HEK293T (cell line): ENCODE measurements at regions not wholly inside any gene's neighbourhood (a gene's known extent, or its start where the extent isn't known, plus 50 kb on each side); places are given as distances from the start of the nearest gene placed in this dataset.

Source experiments
- CTCF ChIA-PET: fragments of 350-600 bp; formaldehyde crosslinking; extraction: SDS; loops from one replicate; lab custom pipeline; 2021; ENCODE audit warnings: antibody characterized with exemption, inconsistent platforms; lab: Yijun Ruan, JAX
- POLR2A ChIA-PET: fragments of 350-600 bp; formaldehyde crosslinking; extraction: SDS; loops from one replicate; lab custom pipeline; 2020; ENCODE audit warnings: antibody characterized with exemption, inconsistent platforms; lab: Yijun Ruan, JAX
- DNase-seq: peaks from one replicate; pipeline ENCODE4 v3.0.0; 2012; ENCODE audit warnings: mixed read lengths; ENCODE audit errors: extremely low spot score
- ARNT ChIP-seq: fragments of 450-650 bp; IDR thresholded peaks from 2 replicates; pipeline ENCODE4 v1.6.1; 2017; ENCODE audit warnings: mild to moderate bottlenecking
- BHLHE40 ChIP-seq: fragments of 450-650 bp; IDR thresholded peaks from 2 replicates; pipeline ENCODE4 v1.6.1; 2016; ENCODE audit warnings: mild to moderate bottlenecking, moderate library complexity, borderline replicate concordance
- CTBP1 ChIP-seq: fragments of 450-650 bp; IDR thresholded peaks from 2 replicates; pipeline ENCODE4 v1.6.1; 2016; ENCODE audit warnings: borderline replicate concordance
- ELF4 ChIP-seq: fragments of 450-650 bp; IDR thresholded peaks from 2 replicates; pipeline ENCODE4 v1.6.1; 2017; ENCODE audit warnings: antibody characterized with exemption
- FOXA1 ChIP-seq: fragments of 450-650 bp; IDR thresholded peaks from 2 replicates; pipeline ENCODE4 v1.6.1; 2016; ENCODE audit warnings: mild to moderate bottlenecking
- FOXK2 ChIP-seq: fragments of 450-650 bp; IDR thresholded peaks from 2 replicates; pipeline ENCODE4 v1.6.1; 2016; ENCODE audit warnings: mild to moderate bottlenecking
- FOXM1 ChIP-seq: fragments of 450-650 bp; IDR thresholded peaks from 2 replicates; pipeline ENCODE4 v1.6.1; 2017; ENCODE audit warnings: mild to moderate bottlenecking, borderline replicate concordance
- HDGF ChIP-seq: fragments of 450-650 bp; IDR thresholded peaks from 2 replicates; pipeline ENCODE4 v1.6.1; 2017; ENCODE audit warnings: antibody characterized with exemption, borderline replicate concordance
- L3MBTL2 ChIP-seq: fragments of 450-650 bp; conservative IDR thresholded peaks from 2 replicates; pipeline ENCODE4 v1.6.1; 2016; ENCODE audit warnings: mild to moderate bottlenecking
- LEF1 ChIP-seq: fragments of 450-650 bp; IDR thresholded peaks from 2 replicates; pipeline ENCODE4 v1.6.1; 2017; ENCODE audit warnings: mild to moderate bottlenecking, borderline replicate concordance
- NFRKB ChIP-seq: fragments of 450-650 bp; IDR thresholded peaks from 2 replicates; pipeline ENCODE4 v1.6.1; 2016; ENCODE audit warnings: mild to moderate bottlenecking, moderate library complexity
- SP1 ChIP-seq: fragments of 450-650 bp; IDR thresholded peaks from 2 replicates; pipeline ENCODE4 v1.6.1; 2017
- SUZ12 ChIP-seq: fragments of 450-650 bp; IDR thresholded peaks from 2 replicates; pipeline ENCODE4 v1.6.1; 2016; ENCODE audit warnings: mild to moderate bottlenecking
- TARDBP ChIP-seq: fragments of 450-650 bp; IDR thresholded peaks from 2 replicates; pipeline ENCODE4 v1.6.1; 2016
- ZNF384 ChIP-seq: fragments of 450-650 bp; IDR thresholded peaks from 2 replicates; pipeline ENCODE4 v1.6.1; 2016
- TF ChIP-seq, protein P1 (sequence below): fragments of 450-650 bp; IDR thresholded peaks from 2 replicates; pipeline ENCODE4 v1.6.1; 2016

DNA sequence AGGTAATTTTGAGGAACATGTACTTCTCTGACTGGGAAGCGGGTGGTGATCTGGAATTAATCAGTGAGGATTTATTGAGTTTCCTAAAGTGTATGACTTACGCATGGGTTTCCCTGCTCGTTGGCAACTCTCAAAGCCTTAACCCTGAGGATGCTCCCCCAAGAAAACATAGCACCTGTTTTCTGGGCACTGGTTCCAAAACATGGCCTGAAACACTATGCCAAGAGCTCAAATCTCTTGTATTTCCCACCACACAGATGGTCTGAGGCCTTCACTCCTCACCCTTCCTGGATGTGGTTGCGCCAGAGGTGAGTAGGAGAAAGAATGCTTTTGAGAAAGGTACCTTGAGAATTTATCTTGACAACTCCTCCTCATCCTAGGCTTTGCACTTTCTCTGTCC, 250.4 kb downstream of the FZD1 start:
- DNase-seq: no peak
- CTCF ChIA-PET: no interaction called here
- no peak for TF ChIP-seq FOXM1
- TF ChIP-seq SUZ12: no peak
- no peak for TF ChIP-seq ELF4
- TF ChIP-seq LEF1: no peak
- TF ChIP-seq SP1: no peak
- no peak for TF ChIP-seq L3MBTL2
- no peak for TF ChIP-seq CTBP1
- no peak for TF ChIP-seq TARDBP
- no peak for TF ChIP-seq ZNF384
- POLR2A ChIA-PET: no interaction called here

DNA sequence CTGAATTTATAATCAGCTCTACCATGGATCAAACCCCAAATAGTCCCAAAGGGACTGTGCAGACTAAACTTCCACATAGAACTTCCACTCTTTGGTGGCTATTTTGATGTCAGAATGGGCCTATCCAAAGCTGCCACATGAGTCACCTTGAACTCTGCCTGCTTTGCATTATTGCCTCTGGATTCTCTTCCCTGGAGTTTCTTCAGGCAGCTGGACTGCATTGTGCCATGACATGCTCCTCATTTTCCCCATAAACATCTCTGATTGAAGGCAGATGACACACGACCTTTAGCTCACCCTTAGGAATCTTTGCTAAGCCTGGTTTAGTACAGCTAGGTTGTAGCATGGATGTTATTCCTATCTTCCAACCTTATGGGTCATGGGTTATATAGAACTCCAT, 251.7 kb downstream of the FZD1 start:
- ChIA-PET POLR2A (no interaction called here), CTCF (no interaction called here)
- DNase-seq: no peak
- TF ChIP-seq FOXA1 (no peak), LEF1 (no peak), BHLHE40 (no peak), NFRKB (no peak), ELF4 (no peak), L3MBTL2 (no peak), TARDBP (no peak), ARNT (no peak), SP1 (no peak)
- TF ChIP-seq, protein P1, sequence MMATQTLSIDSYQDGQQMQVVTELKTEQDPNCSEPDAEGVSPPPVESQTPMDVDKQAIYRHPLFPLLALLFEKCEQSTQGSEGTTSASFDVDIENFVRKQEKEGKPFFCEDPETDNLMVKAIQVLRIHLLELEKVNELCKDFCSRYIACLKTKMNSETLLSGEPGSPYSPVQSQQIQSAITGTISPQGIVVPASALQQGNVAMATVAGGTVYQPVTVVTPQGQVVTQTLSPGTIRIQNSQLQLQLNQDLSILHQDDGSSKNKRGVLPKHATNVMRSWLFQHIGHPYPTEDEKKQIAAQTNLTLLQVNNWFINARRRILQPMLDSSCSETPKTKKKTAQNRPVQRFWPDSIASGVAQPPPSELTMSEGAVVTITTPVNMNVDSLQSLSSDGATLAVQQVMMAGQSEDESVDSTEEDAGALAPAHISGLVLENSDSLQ: no peak

DNA sequence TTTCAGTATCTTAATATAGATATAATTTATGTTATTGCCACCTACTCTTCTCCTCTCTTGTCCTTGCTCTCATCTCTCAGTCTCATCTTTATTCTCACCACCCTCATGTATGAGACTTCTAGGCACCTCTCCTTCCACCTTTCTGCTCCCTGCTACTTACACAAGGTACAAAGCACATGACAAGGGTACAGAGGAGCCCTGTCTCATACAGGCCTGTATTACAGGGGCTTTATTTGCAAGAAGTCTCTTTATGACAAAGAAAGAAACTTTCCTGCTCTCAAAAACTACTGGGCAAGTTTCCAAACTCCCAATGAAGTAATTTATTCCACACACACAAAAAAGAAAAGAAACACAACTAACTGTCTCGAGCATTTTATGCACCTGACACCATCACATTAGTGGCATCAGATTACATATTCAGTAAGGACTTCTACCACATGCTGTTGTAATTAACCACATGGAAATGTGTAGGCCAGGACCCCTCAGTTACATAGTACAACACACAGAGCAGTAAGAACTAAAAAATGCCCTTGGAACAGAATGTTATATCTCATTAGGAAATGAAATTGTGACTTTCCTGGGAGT, 253.1 kb downstream of the FZD1 start:
- TF ChIP-seq TARDBP: no peak
- TF ChIP-seq FOXA1: no peak
- ChIA-PET CTCF (no interaction called here), POLR2A (no interaction called here)
- DNase-seq: no peak

DNA sequence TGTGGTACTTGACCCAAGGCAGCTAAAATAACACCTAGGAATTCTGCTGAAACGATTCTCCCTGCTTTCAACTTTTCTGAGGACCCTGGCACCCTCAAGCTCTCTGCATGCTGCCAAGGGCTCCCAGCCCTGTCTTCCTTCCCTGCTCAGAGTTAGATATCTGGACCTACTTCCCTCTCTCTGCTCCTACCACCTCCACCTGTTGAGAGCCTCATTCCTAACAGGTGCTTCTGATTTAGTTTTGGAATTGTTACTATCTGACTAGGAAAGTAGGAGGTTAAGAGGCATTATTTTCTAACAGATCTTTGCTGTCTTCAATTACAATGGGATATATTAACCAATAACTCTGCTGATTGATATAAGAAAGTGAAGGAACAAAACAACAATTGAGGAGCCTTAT, 253.8 kb downstream of the FZD1 start:
- ChIA-PET CTCF (no interaction called here), POLR2A (no interaction called here)
- TF ChIP-seq CTBP1 (no peak), ELF4 (no peak), L3MBTL2 (no peak), FOXA1 (no peak), NFRKB (no peak), SP1 (no peak), HDGF (no peak), FOXM1 (no peak), BHLHE40 (no peak), ARNT (no peak), LEF1 (no peak), FOXK2 (no peak), ZNF384 (no peak), TARDBP (no peak)
- TF ChIP-seq, protein P1: no peak
- DNase-seq: no peak

DNA sequence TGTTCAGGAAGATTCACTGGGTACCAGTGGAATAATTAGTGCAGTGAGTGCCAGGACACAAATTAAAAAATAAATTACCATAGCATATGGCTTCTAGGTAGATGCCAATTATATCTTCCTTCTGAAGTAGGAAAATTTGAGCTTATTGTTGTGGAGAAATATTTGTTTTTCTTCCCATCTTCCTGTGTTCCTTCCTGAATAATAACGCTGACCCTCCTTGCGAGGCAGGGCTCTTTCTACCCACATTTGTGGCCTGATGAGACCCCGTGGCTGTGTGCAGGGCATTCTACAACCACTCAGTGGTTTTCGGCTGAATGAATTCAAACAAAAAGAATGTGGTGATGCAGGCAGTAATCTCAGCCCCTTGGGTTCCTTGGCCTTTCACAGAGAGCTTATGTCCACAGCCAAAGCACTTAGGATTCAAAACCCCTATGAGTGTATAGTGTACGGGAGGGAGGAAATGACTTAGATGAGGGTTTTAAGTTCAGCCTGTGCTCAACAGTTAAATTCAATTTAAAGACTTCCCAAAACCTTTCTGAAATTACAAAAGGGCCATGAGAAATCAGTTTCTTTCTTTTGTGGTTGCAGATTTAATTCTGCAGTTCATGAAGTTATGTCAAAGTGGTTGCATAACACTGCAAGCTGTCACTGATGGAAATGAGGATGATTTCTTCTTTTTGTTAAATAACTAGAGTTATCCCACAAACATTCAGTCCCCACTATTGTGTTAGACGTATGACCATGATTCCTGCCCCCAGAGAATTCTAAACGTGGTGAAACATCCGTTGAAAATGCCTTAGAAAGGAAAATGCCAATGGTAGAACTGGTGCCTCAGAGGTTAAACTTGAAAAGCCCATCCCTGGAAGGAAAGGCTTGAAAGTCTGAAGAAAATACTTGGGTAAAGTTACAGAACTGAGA, 255.3 kb downstream of the FZD1 start:
- TF ChIP-seq TARDBP: no peak
- no peak for TF ChIP-seq FOXK2
- TF ChIP-seq ARNT: no peak
- TF ChIP-seq BHLHE40: no peak
- no peak for TF ChIP-seq ELF4
- no peak for TF ChIP-seq L3MBTL2
- TF ChIP-seq ZNF384: no peak
- no peak for TF ChIP-seq FOXM1
- TF ChIP-seq NFRKB: no peak
- no peak for TF ChIP-seq HDGF
- TF ChIP-seq FOXA1: no peak
- TF ChIP-seq SP1: no peak
- TF ChIP-seq, protein P1: no peak
- TF ChIP-seq LEF1: no peak
- TF ChIP-seq SUZ12: no peak
- no peak for TF ChIP-seq CTBP1
- ChIA-PET CTCF (no interaction called here), POLR2A (no interaction called here)
- DNase-seq: no peak

DNA sequence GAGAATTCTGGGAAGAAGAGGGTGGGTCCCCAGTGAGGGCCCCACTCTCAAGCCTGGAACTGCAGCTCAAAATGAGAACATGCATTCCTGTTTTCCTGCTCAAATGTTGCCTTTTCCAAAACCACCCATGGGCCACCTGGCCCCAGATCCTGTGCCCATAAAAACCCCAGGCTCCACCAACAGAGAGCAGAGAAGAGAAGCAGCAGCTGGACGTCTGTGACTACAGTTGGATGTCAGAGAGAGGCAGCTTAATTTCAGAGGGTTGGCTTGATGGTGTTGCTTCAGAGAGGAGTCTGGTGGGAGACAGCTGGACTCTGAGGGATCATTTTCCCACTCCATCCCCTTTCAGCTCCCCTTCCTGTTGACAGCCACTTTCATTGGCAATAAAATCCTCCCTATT, 256.4 kb downstream of the FZD1 start:
- POLR2A ChIA-PET: no interaction called here
- TF ChIP-seq ARNT (no peak), L3MBTL2 (no peak), TARDBP (no peak), CTBP1 (no peak), SP1 (no peak), BHLHE40 (no peak), ZNF384 (no peak), FOXM1 (no peak), FOXA1 (no peak), HDGF (no peak), ELF4 (no peak), NFRKB (no peak), SUZ12 (no peak)
- TF ChIP-seq, protein P1: no peak
- CTCF ChIA-PET: no interaction called here
- DNase-seq: no peak
